ENCODE measurements at regions not wholly inside any gene's neighbourhood (a gene's known extent, or its start where the extent isn't known, plus 50 kb on each side); places are given as distances from the start of the nearest gene placed in this dataset.

DNA sequence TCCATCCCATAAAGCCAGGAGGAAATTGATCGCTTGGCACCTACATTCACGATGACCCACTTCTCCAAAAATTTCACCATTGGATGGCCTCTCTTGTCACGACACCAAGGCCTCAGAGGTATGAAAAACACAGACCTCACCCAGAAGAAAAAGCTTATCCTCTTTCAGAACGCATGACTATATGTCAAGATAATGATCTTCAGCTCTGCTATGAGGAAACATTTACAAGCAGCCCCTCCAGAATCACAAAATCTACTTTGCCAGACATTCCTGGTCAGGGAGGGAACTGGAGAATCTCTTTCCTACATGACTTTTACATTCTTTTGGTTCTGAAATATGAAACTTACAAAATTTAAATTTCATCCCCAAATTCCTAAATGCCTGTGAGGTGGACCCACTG is 122.7 kb downstream of the WNT5A start:
- Histone ChIP-seq H3K4me3 (no peak overlapping the region), H3K27ac (no peak overlapping the region), H3K4me1 (no peaks in the 10 kb centered on the region), H3K36me3 (no peaks in the 10 kb centered on the region), H3K27me3 (replicated peaks in 1 of 7) (no peaks in the 10 kb centered on the region), H3K9me3 (no peaks in the 10 kb centered on the region)
- DNase-seq: no peak
- TF ChIP-seq, protein P1, sequence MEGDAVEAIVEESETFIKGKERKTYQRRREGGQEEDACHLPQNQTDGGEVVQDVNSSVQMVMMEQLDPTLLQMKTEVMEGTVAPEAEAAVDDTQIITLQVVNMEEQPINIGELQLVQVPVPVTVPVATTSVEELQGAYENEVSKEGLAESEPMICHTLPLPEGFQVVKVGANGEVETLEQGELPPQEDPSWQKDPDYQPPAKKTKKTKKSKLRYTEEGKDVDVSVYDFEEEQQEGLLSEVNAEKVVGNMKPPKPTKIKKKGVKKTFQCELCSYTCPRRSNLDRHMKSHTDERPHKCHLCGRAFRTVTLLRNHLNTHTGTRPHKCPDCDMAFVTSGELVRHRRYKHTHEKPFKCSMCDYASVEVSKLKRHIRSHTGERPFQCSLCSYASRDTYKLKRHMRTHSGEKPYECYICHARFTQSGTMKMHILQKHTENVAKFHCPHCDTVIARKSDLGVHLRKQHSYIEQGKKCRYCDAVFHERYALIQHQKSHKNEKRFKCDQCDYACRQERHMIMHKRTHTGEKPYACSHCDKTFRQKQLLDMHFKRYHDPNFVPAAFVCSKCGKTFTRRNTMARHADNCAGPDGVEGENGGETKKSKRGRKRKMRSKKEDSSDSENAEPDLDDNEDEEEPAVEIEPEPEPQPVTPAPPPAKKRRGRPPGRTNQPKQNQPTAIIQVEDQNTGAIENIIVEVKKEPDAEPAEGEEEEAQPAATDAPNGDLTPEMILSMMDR (IDR thresholded peaks at IDR 0.05 in 8 of 11, conservative IDR thresholded peaks at IDR 0.05 in 3 of 11): no peak
- TF ChIP-seq POLR2A (IDR thresholded peaks at IDR 0.05): no peak
- TF ChIP-seq POLR2AphosphoS5 (IDR thresholded peaks at IDR 0.05): no peak
- WGBS, 5 donors: 68 to 81% (median 70%) methylated on average over 4 of the region's 4 CpGs
- intact Hi-C loops (cut with DNase I; ENCODE audit: low total_unique reads): no loop called here

- no peak overlapping the region for H3K27ac ChIP-seq
- 80 to 87% (median 85%) methylated on average over 3 of the region's 3 CpGs for WGBS, 5 donors
- peaks cover 0 to 4% (median 0%) of the 10 kb centered on the region in 8 donors for H3K9me3 ChIP-seq
- H3K36me3 ChIP-seq: no peaks in the 10 kb centered on the region
- no peak overlapping the region for H3K4me3 ChIP-seq
- no peaks in the 10 kb centered on the region for H3K27me3 ChIP-seq (replicated peaks in 1 of 7)
- no peak for TF ChIP-seq POLR2AphosphoS5 (IDR thresholded peaks at IDR 0.05)
- TF ChIP-seq, protein P1 (IDR thresholded peaks at IDR 0.05 in 8 of 11, conservative IDR thresholded peaks at IDR 0.05 in 3 of 11): no peak
- TF ChIP-seq POLR2A (IDR thresholded peaks at IDR 0.05): no peak
- intact Hi-C loops (cut with DNase I; ENCODE audit: low total_unique reads): no loop called here
- no peak for DNase-seq
- no peaks in the 10 kb centered on the region for H3K4me1 ChIP-seq
Measured at GRCh38 chr3:55362210-55362960, 124.7 kb downstream of the WNT5A start.

GRCh38 chr3:55357796-55358195 is 129.3 kb downstream of the WNT5A start:
- H3K27me3 ChIP-seq (replicated peaks in 1 of 7): no peaks in the 10 kb centered on the region
- H3K27ac ChIP-seq: no peak overlapping the region
- peaks cover 0 to 4% (median 0%) of the 10 kb centered on the region in 8 donors for H3K9me3 ChIP-seq
- no peak for DNase-seq
- no peak overlapping the region for H3K4me3 ChIP-seq
- WGBS, 5 donors: 70 to 100% (median 76%) methylated on average over 1 of the region's 1 CpG
- no peaks in the 10 kb centered on the region for H3K4me1 ChIP-seq
- TF ChIP-seq, protein P1 (IDR thresholded peaks at IDR 0.05 in 8 of 11, conservative IDR thresholded peaks at IDR 0.05 in 3 of 11): no peak
- TF ChIP-seq POLR2A (IDR thresholded peaks at IDR 0.05) (no peak), POLR2AphosphoS5 (IDR thresholded peaks at IDR 0.05) (no peak)
- intact Hi-C loops (cut with DNase I; ENCODE audit: low total_unique reads): no loop called here
- no peaks in the 10 kb centered on the region for H3K36me3 ChIP-seq

DNA sequence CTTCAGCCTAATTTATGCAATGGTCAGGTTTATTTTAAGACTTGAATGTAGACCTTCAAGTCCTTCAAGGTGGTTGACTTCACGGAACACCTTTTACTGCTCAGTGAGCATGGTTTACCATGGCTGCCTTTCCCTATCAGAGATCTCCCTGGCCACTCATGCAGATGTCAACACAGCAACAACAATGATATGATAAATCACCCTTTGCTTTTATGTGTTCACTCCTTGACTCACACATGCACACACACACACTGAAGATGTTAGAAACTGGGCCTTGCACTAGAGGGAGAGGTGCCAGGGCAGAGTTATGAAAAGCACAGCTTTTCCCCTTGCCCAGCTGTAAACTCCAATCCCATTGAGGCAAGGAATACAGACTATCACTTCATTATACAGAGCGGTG is 134.4 kb downstream of the WNT5A start:
- intact Hi-C loops (cut with DNase I; ENCODE audit: low total_unique reads): no loop called here
- no peak overlapping the region for H3K4me3 ChIP-seq
- TF ChIP-seq POLR2A (IDR thresholded peaks at IDR 0.05) (no peak), POLR2AphosphoS5 (IDR thresholded peaks at IDR 0.05) (no peak)
- TF ChIP-seq, protein P1 (IDR thresholded peaks at IDR 0.05 in 8 of 11, conservative IDR thresholded peaks at IDR 0.05 in 3 of 11): no peak
- WGBS, 5 donors: 80 to 96% (median 95%) methylated on average over 2 of the region's 2 CpGs
- H3K4me1 ChIP-seq: no peaks in the 10 kb centered on the region
- no peaks in the 10 kb centered on the region for H3K9me3 ChIP-seq
- no peak for DNase-seq
- no peaks in the 10 kb centered on the region for H3K27me3 ChIP-seq (replicated peaks in 1 of 7)
- no peak overlapping the region for H3K27ac ChIP-seq
- no peaks in the 10 kb centered on the region for H3K36me3 ChIP-seq

Measured in spleen (tissue), 11 donors.